ENCODE measurements at regions not wholly inside any gene's neighbourhood (a gene's known extent, or its start where the extent isn't known, plus 50 kb on each side); places are given as distances from the start of the nearest gene placed in this dataset.

DNA sequence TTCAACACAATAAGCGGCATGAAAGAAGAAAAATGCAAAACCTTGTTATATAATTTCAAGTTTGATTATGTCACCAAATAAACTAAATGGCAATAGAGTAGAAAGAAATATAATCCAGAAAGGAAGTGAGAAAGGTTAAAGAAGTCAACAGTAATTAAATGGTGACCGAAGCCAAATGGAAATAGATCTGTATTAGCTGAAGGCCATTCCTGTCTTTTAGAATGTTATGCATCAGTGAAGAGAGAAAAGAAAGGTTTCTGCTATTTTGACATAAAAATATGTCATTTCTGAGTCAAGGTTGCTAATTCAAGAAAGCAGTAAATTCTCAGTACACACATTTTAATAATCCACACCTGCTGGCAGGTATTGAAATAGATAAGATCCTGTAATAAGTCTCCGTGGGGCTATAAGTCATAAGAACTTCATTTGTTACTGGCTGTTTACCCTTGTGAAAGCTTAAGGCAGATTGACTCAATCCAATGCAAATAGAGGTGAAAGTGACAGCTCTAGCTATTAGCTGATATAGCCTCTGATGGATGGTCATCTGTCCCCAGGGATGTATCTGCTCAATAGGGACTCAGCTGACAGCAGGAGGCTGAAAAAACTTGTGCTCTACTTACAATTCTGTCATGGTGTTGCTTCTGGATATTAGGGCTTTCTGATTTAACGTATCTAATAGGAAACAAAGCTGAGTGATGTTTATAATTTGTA is 152.1 kb downstream of the FZD1 start:
- TF ChIP-seq, protein P1, sequence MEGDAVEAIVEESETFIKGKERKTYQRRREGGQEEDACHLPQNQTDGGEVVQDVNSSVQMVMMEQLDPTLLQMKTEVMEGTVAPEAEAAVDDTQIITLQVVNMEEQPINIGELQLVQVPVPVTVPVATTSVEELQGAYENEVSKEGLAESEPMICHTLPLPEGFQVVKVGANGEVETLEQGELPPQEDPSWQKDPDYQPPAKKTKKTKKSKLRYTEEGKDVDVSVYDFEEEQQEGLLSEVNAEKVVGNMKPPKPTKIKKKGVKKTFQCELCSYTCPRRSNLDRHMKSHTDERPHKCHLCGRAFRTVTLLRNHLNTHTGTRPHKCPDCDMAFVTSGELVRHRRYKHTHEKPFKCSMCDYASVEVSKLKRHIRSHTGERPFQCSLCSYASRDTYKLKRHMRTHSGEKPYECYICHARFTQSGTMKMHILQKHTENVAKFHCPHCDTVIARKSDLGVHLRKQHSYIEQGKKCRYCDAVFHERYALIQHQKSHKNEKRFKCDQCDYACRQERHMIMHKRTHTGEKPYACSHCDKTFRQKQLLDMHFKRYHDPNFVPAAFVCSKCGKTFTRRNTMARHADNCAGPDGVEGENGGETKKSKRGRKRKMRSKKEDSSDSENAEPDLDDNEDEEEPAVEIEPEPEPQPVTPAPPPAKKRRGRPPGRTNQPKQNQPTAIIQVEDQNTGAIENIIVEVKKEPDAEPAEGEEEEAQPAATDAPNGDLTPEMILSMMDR (IDR thresholded peaks at IDR 0.05), result no peak
- no peak for TF ChIP-seq POLR2A (IDR thresholded peaks at IDR 0.05; ENCODE audit: low read depth)
- no peak for TF ChIP-seq POLR2AphosphoS5 (IDR thresholded peaks at IDR 0.05)

Data from esophagus muscularis mucosa (tissue), 3 donors.